ENCODE measurements at regions not wholly inside any gene's neighbourhood (a gene's known extent, or its start where the extent isn't known, plus 50 kb on each side); places are given as distances from the start of the nearest gene placed in this dataset.

- no peak for TF ChIP-seq CTCF (conservative IDR thresholded peaks at IDR 0.05; ENCODE audit: low read depth, low read length)
- TF ChIP-seq EZH2 (IDR thresholded peaks at IDR 0.05; ENCODE audit: borderline replicate concordance, low read depth, low read length, poor library complexity, severe bottlenecking), result no peak
Observed at GRCh38 chr13:90808838-90809237, 538.6 kb upstream of the MIR17HG start.

Measured in A673 (cell line).